Panc1 (cell line): ENCODE measurements at regions not wholly inside any gene's neighbourhood (a gene's known extent, or its start where the extent isn't known, plus 50 kb on each side); places are given as distances from the start of the nearest gene placed in this dataset.

Source experiments
- ATAC-seq: fragments of 200-7000 bp; cut with Tn5 transposase; 2 replicates; pipeline ENCODE4 v1.9.1; 2020; ENCODE audit warnings: mild to moderate bottlenecking, moderate library complexity
- BruUV-seq: library from RNA; stranded (reverse); fragments of 400-500 nt; replicated peaks from 2 replicates; lab custom pipeline; 2021; lab: Mats Ljungman, UMichigan
- CTCF ChIA-PET: fragments of 300-600 bp; sonication (Branson Sonifier 250); formaldehyde crosslinking; loops from one replicate; lab custom pipeline; 2022; ENCODE audit warnings: antibody characterized with exemption; lab: Charles Lee
- POLR2A ChIA-PET: fragments of 300-600 bp; sonication (Branson Sonifier 250); formaldehyde crosslinking; loops from one replicate; lab custom pipeline; 2022; ENCODE audit warnings: antibody characterized with exemption; lab: Charles Lee
- DNase-seq: peaks from one replicate; pipeline ENCODE4 v3.0.0-alpha.2; 2010; ENCODE audit warnings: low read depth, low spot score
- H3K27ac ChIP-seq: 2 replicates; pipeline ENCODE4 v1.5.1; 2011; ENCODE audit warnings: mild to moderate bottlenecking, low read length, inconsistent platforms
- H3K27me3 ChIP-seq: fragments of 200-500 bp; sonication (Bioruptor generic); 2 replicates; pipeline ENCODE4 v1.6.0; 2014; ENCODE audit warnings: low read length, inconsistent platforms; ENCODE audit not compliant: control insufficient read depth, insufficient read depth
- H3K36me3 ChIP-seq: fragments of 200-500 bp; sonication (Bioruptor generic); 2 replicates; pipeline ENCODE4 v1.5.1; 2014; ENCODE audit warnings: inconsistent platforms, mild to moderate bottlenecking, low read length, moderate library complexity; ENCODE audit not compliant: control insufficient read depth, insufficient read depth
- H3K4me1 ChIP-seq: 2 replicates; pipeline ENCODE4 v1.5.1; 2011; ENCODE audit warnings: inconsistent platforms, mild to moderate bottlenecking, low read length, moderate library complexity; ENCODE audit not compliant: control insufficient read depth, insufficient read depth
- H3K4me3 ChIP-seq, 2 experiments: 2 replicates each; pipeline ENCODE4 v1.5.1; 2011 to 2012; ENCODE audit warnings: low read depth in 2 of 2, low read length in 2 of 2, mild to moderate bottlenecking in 2 of 2, inconsistent platforms in 1 of 2, moderate library complexity in 1 of 2
- H3K9me3 ChIP-seq: fragments of 200-500 bp; sonication (Bioruptor generic); 2 replicates; pipeline ENCODE4 v1.5.1; 2014; ENCODE audit warnings: low read depth, mild to moderate bottlenecking, inconsistent platforms, low read length, moderate library complexity; ENCODE audit not compliant: control insufficient read depth, insufficient read depth
- POLR2AphosphoS5 ChIP-seq: IDR thresholded peaks from 2 replicates; pipeline ENCODE4 v1.6.1; 2012; ENCODE audit warnings: mild to moderate bottlenecking, low read depth, low read length, moderate library complexity
- SIN3A ChIP-seq: IDR thresholded peaks from 2 replicates; pipeline ENCODE4 v1.6.1; 2012; ENCODE audit warnings: low read depth, mild to moderate bottlenecking, low read length, moderate library complexity, borderline replicate concordance; ENCODE audit not compliant: insufficient read depth
- TCF7L2 ChIP-seq: IDR thresholded peaks from 2 replicates; pipeline ENCODE4 v1.6.1; 2011; ENCODE audit warnings: mild to moderate bottlenecking, low read depth, low read length, inconsistent platforms
- in situ Hi-C: cut with HindIII; loops from 2 replicates; pipeline ENCODE4 v1.10.0; 2016; ENCODE audit warnings: low sequenced_read_pairs, low pct_unique_long_range_greater_than_20kb
- intact Hi-C: fragments of 100-400 bp; cut with micrococcal nuclease; formaldehyde crosslinking; loops from one replicate; pipeline ENCODE4 v1.10.0; 2022; ENCODE audit not compliant: unreplicated experiment
- TF ChIP-seq, protein P1 (sequence below), 2 experiments: IDR thresholded peaks; 2 replicates each; pipeline ENCODE4 v1.6.1; 2011 to 2012; ENCODE audit warnings: low read depth in 2 of 2, control low read depth in 1 of 2, low read length in 1 of 2, mild to moderate bottlenecking in 1 of 2, moderate library complexity in 1 of 2; ENCODE audit not compliant: insufficient read depth in 1 of 2
- TF ChIP-seq, protein P2 (sequence below): fragments of 450-650 bp; IDR thresholded peaks from 2 replicates; pipeline ENCODE4 v1.5.1; 2017; ENCODE audit warnings: mild to moderate bottlenecking

DNA sequence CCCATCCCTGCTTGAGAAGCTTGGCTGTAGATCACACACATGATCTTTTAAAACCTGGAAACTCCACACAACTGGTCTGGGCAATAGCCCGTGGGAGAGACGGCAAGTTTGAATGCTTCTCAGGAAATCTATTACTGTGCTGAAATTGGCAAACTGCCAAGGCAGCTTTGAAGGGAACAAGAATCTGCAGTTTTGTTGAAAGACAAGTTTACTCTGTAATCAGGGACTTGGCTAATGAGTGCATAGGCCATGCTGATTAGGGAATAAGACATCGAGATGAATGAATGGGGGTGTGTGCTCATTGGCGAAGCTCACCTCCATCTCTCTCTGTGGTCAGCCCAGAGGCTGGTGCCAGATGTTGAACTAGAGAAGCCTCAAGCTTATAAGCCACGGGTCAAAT, 218.8 kb downstream of the HIPK3 start:
- TF ChIP-seq, protein P1, sequence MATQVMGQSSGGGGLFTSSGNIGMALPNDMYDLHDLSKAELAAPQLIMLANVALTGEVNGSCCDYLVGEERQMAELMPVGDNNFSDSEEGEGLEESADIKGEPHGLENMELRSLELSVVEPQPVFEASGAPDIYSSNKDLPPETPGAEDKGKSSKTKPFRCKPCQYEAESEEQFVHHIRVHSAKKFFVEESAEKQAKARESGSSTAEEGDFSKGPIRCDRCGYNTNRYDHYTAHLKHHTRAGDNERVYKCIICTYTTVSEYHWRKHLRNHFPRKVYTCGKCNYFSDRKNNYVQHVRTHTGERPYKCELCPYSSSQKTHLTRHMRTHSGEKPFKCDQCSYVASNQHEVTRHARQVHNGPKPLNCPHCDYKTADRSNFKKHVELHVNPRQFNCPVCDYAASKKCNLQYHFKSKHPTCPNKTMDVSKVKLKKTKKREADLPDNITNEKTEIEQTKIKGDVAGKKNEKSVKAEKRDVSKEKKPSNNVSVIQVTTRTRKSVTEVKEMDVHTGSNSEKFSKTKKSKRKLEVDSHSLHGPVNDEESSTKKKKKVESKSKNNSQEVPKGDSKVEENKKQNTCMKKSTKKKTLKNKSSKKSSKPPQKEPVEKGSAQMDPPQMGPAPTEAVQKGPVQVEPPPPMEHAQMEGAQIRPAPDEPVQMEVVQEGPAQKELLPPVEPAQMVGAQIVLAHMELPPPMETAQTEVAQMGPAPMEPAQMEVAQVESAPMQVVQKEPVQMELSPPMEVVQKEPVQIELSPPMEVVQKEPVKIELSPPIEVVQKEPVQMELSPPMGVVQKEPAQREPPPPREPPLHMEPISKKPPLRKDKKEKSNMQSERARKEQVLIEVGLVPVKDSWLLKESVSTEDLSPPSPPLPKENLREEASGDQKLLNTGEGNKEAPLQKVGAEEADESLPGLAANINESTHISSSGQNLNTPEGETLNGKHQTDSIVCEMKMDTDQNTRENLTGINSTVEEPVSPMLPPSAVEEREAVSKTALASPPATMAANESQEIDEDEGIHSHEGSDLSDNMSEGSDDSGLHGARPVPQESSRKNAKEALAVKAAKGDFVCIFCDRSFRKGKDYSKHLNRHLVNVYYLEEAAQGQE (IDR thresholded peaks at IDR 0.05; ENCODE audit: insufficient read depth in 1 of 2, low read depth in 2 of 2, low read length in 1 of 2): no peak
- TF ChIP-seq, protein P2, sequence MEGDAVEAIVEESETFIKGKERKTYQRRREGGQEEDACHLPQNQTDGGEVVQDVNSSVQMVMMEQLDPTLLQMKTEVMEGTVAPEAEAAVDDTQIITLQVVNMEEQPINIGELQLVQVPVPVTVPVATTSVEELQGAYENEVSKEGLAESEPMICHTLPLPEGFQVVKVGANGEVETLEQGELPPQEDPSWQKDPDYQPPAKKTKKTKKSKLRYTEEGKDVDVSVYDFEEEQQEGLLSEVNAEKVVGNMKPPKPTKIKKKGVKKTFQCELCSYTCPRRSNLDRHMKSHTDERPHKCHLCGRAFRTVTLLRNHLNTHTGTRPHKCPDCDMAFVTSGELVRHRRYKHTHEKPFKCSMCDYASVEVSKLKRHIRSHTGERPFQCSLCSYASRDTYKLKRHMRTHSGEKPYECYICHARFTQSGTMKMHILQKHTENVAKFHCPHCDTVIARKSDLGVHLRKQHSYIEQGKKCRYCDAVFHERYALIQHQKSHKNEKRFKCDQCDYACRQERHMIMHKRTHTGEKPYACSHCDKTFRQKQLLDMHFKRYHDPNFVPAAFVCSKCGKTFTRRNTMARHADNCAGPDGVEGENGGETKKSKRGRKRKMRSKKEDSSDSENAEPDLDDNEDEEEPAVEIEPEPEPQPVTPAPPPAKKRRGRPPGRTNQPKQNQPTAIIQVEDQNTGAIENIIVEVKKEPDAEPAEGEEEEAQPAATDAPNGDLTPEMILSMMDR: no peak
- no peak for TF ChIP-seq TCF7L2
- TF ChIP-seq POLR2AphosphoS5: no peak
- TF ChIP-seq SIN3A: no peak
- H3K27ac ChIP-seq: no peak overlapping the region
- no peaks in the 10 kb centered on the region for H3K9me3 ChIP-seq
- in situ Hi-C loops: no loop called here
- no TSS peak for BruUV-seq
- ChIA-PET CTCF (no interaction called here), POLR2A (interaction anchor here (0.6 kb wide), 1 partner anchor 11 kb away, joined by 3 read pairs; no protein-coding TSS in a partner anchor)
- H3K4me1 ChIP-seq: peaks cover 7% of the 10 kb centered on the region; the same call in 1 of the 2 replicates
- intact Hi-C loops: no loop called here
- no peak overlapping the region for H3K4me3 ChIP-seq
- no peaks in the 10 kb centered on the region for H3K36me3 ChIP-seq
- ATAC-seq: no peak
- H3K27me3 ChIP-seq: no peaks in the 10 kb centered on the region
- no peak for DNase-seq

DNA sequence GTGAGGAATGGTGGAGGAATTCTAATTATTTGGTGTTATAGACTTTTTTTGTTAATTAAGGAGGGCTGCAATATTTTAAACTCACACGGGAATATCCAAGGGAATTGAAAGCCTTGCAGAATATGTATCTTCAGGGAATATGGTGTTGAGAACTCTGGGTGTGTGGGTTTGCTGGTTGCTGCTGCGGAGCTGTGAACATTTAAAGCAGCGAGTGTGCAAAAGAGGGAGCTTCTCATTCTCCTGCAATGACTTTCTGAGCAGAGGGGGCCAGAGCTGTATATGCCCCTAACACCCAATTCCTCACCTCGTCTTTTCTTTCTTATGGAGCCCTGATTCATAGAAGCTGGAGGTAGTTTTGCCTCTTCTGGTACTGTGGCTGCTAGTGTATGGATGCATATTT, 217.7 kb downstream of the HIPK3 start:
- POLR2A ChIA-PET: interaction anchor here (0.5 to 0.7 kb wide), 2 partner anchors 39 to 55 kb away, joined by 4 to 11 read pairs; no protein-coding TSS in a partner anchor
- in situ Hi-C loops: no loop called here
- TF ChIP-seq POLR2AphosphoS5 (no peak), TCF7L2 (no peak), SIN3A (no peak)
- TF ChIP-seq, protein P2: no peak
- TF ChIP-seq, protein P1 (IDR thresholded peaks at IDR 0.05; ENCODE audit: insufficient read depth in 1 of 2, low read depth in 2 of 2, low read length in 1 of 2): no peak
- no TSS peak for BruUV-seq
- Histone ChIP-seq H3K36me3 (no peaks in the 10 kb centered on the region), H3K9me3 (no peaks in the 10 kb centered on the region), H3K27ac (no peak overlapping the region), H3K4me1 (peaks cover 7% of the 10 kb centered on the region; the same call in 1 of the 2 replicates), H3K4me3 (no peak overlapping the region), H3K27me3 (no peaks in the 10 kb centered on the region)
- intact Hi-C loops: no loop called here
- DNase-seq (no peak), ATAC-seq (no peak)
- CTCF ChIA-PET: no interaction called here
